ENCODE measurements at regions not wholly inside any gene's neighbourhood (a gene's known extent, or its start where the extent isn't known, plus 50 kb on each side); places are given as distances from the start of the nearest gene placed in this dataset.

DNA sequence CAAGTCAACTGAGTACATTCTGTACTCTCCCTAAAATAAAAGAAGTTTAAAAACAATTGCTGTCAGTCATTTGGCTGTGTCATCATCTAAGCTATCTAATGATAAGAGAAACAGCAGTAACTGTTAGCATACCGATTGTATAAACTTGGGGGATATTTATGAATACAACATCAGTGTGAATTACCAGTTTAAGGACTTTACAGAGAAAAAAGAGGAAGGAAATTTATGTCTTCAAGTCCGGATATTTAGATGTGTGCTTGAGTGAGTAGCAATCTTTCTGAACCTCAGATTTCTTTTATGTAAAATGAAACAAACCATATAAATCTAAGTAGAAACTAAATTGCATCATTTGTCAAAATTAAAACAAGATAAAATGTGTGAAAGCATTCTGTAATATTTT, 1557.0 kb downstream of the MRPL39 start:
- H2AFZ ChIP-seq (ENCODE audit: low read depth, low read length): no peak overlapping the region
- Mint-ChIP-seq H3K27ac (ENCODE audit: unreplicated experiment) (no peak overlapping the region), H3K4me1 (ENCODE audit: low read depth, unreplicated experiment) (peaks cover 2% of the 10 kb centered on the region), H3K27me3 (ENCODE audit: low read depth, unreplicated experiment) (no peaks in the 10 kb centered on the region), H3K36me3 (ENCODE audit: low read depth, unreplicated experiment) (no peaks in the 10 kb centered on the region), H3K4me3 (ENCODE audit: unreplicated experiment) (no peak overlapping the region), H3K9me3 (ENCODE audit: unreplicated experiment) (no peaks in the 10 kb centered on the region)
- no peak for DNase-seq (ENCODE audit: low read depth)
- H3K4me2 ChIP-seq (ENCODE audit: low read length): no peak overlapping the region
- H3K9me3 ChIP-seq (ENCODE audit: insufficient read depth, low read depth, low read length): no peaks in the 10 kb centered on the region
- no peaks in the 10 kb centered on the region for H4K20me1 ChIP-seq (ENCODE audit: insufficient read depth, low read length)
- no peak overlapping the region for H3K27ac ChIP-seq (ENCODE audit: low read depth, low read length)
- no peak for FAIRE-seq
- H3K9ac ChIP-seq (ENCODE audit: low read length): no peak overlapping the region
- H3K4me3 ChIP-seq (ENCODE audit: insufficient read depth, low read depth, low read length): no peak overlapping the region
- TF ChIP-seq, protein P1, sequence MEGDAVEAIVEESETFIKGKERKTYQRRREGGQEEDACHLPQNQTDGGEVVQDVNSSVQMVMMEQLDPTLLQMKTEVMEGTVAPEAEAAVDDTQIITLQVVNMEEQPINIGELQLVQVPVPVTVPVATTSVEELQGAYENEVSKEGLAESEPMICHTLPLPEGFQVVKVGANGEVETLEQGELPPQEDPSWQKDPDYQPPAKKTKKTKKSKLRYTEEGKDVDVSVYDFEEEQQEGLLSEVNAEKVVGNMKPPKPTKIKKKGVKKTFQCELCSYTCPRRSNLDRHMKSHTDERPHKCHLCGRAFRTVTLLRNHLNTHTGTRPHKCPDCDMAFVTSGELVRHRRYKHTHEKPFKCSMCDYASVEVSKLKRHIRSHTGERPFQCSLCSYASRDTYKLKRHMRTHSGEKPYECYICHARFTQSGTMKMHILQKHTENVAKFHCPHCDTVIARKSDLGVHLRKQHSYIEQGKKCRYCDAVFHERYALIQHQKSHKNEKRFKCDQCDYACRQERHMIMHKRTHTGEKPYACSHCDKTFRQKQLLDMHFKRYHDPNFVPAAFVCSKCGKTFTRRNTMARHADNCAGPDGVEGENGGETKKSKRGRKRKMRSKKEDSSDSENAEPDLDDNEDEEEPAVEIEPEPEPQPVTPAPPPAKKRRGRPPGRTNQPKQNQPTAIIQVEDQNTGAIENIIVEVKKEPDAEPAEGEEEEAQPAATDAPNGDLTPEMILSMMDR (IDR thresholded peaks at IDR 0.05; ENCODE audit: insufficient read depth, low read depth, low read length): no peak
- TF ChIP-seq EZH2 (IDR thresholded peaks at IDR 0.05; ENCODE audit: insufficient read depth, low read length): no peak
- peaks cover 9% of the 10 kb centered on the region for H3K4me1 ChIP-seq (ENCODE audit: insufficient read depth, low read length)
- no peaks in the 10 kb centered on the region for H3K79me2 ChIP-seq (ENCODE audit: insufficient read depth, low read length)
- H3K27me3 ChIP-seq (ENCODE audit: insufficient read depth, low read length): no peaks in the 10 kb centered on the region
- no peaks in the 10 kb centered on the region for H3K36me3 ChIP-seq (ENCODE audit: insufficient read depth, low read length)

GRCh38 chr21:24046829-24047443, 1560.3 kb downstream of the MRPL39 start:
- no peak overlapping the region for H3K4me2 ChIP-seq (ENCODE audit: low read length)
- no peaks in the 10 kb centered on the region for H3K79me2 ChIP-seq (ENCODE audit: insufficient read depth, low read length)
- H3K27ac ChIP-seq (ENCODE audit: low read depth, low read length): peak overlapping the region; percentile 90
- H3K4me1 Mint-ChIP-seq (ENCODE audit: low read depth, unreplicated experiment): peaks cover 2% of the 10 kb centered on the region
- FAIRE-seq: no peak
- H3K27me3 Mint-ChIP-seq (ENCODE audit: low read depth, unreplicated experiment): no peaks in the 10 kb centered on the region
- no peak overlapping the region for H3K4me3 Mint-ChIP-seq (ENCODE audit: unreplicated experiment)
- H3K4me1 ChIP-seq (ENCODE audit: insufficient read depth, low read length): peaks cover 11% of the 10 kb centered on the region
- no peaks in the 10 kb centered on the region for H4K20me1 ChIP-seq (ENCODE audit: insufficient read depth, low read length)
- no peak for DNase-seq (ENCODE audit: low read depth)
- H2AFZ ChIP-seq (ENCODE audit: low read depth, low read length): peak overlapping the region; percentile 21
- H3K9me3 Mint-ChIP-seq (ENCODE audit: unreplicated experiment): no peaks in the 10 kb centered on the region
- peak overlapping the region; percentile 42 for H3K9ac ChIP-seq (ENCODE audit: low read length)
- H3K36me3 ChIP-seq (ENCODE audit: insufficient read depth, low read length): no peaks in the 10 kb centered on the region
- H3K27ac Mint-ChIP-seq (ENCODE audit: unreplicated experiment): no peak overlapping the region
- no peaks in the 10 kb centered on the region for H3K9me3 ChIP-seq (ENCODE audit: insufficient read depth, low read depth, low read length)
- H3K36me3 Mint-ChIP-seq (ENCODE audit: low read depth, unreplicated experiment): no peaks in the 10 kb centered on the region
- TF ChIP-seq, protein P1 (IDR thresholded peaks at IDR 0.05; ENCODE audit: insufficient read depth, low read depth, low read length): no peak
- TF ChIP-seq EZH2 (IDR thresholded peaks at IDR 0.05; ENCODE audit: insufficient read depth, low read length): no peak
- no peaks in the 10 kb centered on the region for H3K27me3 ChIP-seq (ENCODE audit: insufficient read depth, low read length)
- H3K4me3 ChIP-seq (ENCODE audit: insufficient read depth, low read depth, low read length): no peak overlapping the region

GRCh38 chr21:24045775-24046215, 1561.5 kb downstream of the MRPL39 start:
- Histone ChIP-seq H3K27ac (ENCODE audit: low read depth, low read length) (peak overlapping the region; percentile 90), H3K9me3 (ENCODE audit: insufficient read depth, low read depth, low read length) (no peaks in the 10 kb centered on the region), H2AFZ (ENCODE audit: low read depth, low read length) (no peak overlapping the region), H3K27me3 (ENCODE audit: insufficient read depth, low read length) (no peaks in the 10 kb centered on the region), H3K4me3 (ENCODE audit: insufficient read depth, low read depth, low read length) (no peak overlapping the region), H3K9ac (ENCODE audit: low read length) (peak overlapping the region; percentile 62), H3K4me2 (ENCODE audit: low read length) (peak overlapping the region; percentile 70), H4K20me1 (ENCODE audit: insufficient read depth, low read length) (no peaks in the 10 kb centered on the region), H3K79me2 (ENCODE audit: insufficient read depth, low read length) (no peaks in the 10 kb centered on the region), H3K36me3 (ENCODE audit: insufficient read depth, low read length) (no peaks in the 10 kb centered on the region), H3K4me1 (ENCODE audit: insufficient read depth, low read length) (peaks cover 11% of the 10 kb centered on the region)
- peak; percentile 93 for DNase-seq (ENCODE audit: low read depth)
- TF ChIP-seq, protein P1 (IDR thresholded peaks at IDR 0.05; ENCODE audit: insufficient read depth, low read depth, low read length): peak; percentile 51
- TF ChIP-seq EZH2 (IDR thresholded peaks at IDR 0.05; ENCODE audit: insufficient read depth, low read length): no peak
- no peak for FAIRE-seq
- Mint-ChIP-seq H3K27ac (ENCODE audit: unreplicated experiment) (no peak overlapping the region), H3K4me3 (ENCODE audit: unreplicated experiment) (no peak overlapping the region), H3K9me3 (ENCODE audit: unreplicated experiment) (no peaks in the 10 kb centered on the region), H3K36me3 (ENCODE audit: low read depth, unreplicated experiment) (no peaks in the 10 kb centered on the region), H3K27me3 (ENCODE audit: low read depth, unreplicated experiment) (no peaks in the 10 kb centered on the region), H3K4me1 (ENCODE audit: low read depth, unreplicated experiment) (peaks cover 2% of the 10 kb centered on the region)

All from astrocyte (in vitro differentiated cells and primary cell).